RWPE2 (cell line): ENCODE measurements at regions not wholly inside any gene's neighbourhood (a gene's known extent, or its start where the extent isn't known, plus 50 kb on each side); places are given as distances from the start of the nearest gene placed in this dataset.

ENCODE experiments used
- ATAC-seq: fragments of 200-7000 bp; cut with Tn5 transposase; 3 replicates; pipeline ENCODE4 v1.9.1; 2021; ENCODE audit warnings: low read depth
- DNase-seq: peaks from one replicate; pipeline ENCODE4 v3.0.0-alpha.2; 2020; ENCODE audit warnings: low spot score
- H3K27ac ChIP-seq: fragments of 450-650 bp; 2 replicates; pipeline ENCODE4 v1.5.1; 2017; ENCODE audit warnings: mild to moderate bottlenecking; ENCODE audit not compliant: poor library complexity, severe bottlenecking
- H3K27me3 ChIP-seq: fragments of 250-450 bp; sonication (Bioruptor Pico); 2 replicates; pipeline ENCODE4 v1.5.1; 2021; ENCODE audit warnings: mild to moderate bottlenecking, moderate library complexity; ENCODE audit not compliant: insufficient read depth, poor library complexity, severe bottlenecking
- H3K36me3 ChIP-seq: fragments of 250-450 bp; sonication (Bioruptor Pico); 2 replicates; pipeline ENCODE4 v1.5.1; 2020; ENCODE audit warnings: low read depth, mild to moderate bottlenecking, moderate library complexity
- H3K4me1 ChIP-seq: fragments of 250-450 bp; sonication (Bioruptor Pico); 2 replicates; pipeline ENCODE4 v1.5.1; 2021; ENCODE audit warnings: mild to moderate bottlenecking, moderate library complexity; ENCODE audit not compliant: insufficient read depth, poor library complexity, severe bottlenecking
- H3K4me3 ChIP-seq: fragments of 250-450 bp; sonication (Bioruptor Pico); 2 replicates; pipeline ENCODE4 v1.5.1; 2021; ENCODE audit warnings: mild to moderate bottlenecking, moderate library complexity; ENCODE audit not compliant: severe bottlenecking
- H3K9me3 ChIP-seq: fragments of 250-450 bp; sonication (Bioruptor Pico); 2 replicates; pipeline ENCODE4 v1.5.1; 2021; ENCODE audit warnings: mild to moderate bottlenecking, moderate library complexity; ENCODE audit not compliant: severe bottlenecking
- TF ChIP-seq, protein P1 (sequence below): fragments of 450-650 bp; IDR thresholded peaks from one replicate; pipeline ENCODE4 v1.5.1; 2017; ENCODE audit warnings: mild to moderate bottlenecking, moderate library complexity; ENCODE audit not compliant: poor library complexity, severe bottlenecking

DNA sequence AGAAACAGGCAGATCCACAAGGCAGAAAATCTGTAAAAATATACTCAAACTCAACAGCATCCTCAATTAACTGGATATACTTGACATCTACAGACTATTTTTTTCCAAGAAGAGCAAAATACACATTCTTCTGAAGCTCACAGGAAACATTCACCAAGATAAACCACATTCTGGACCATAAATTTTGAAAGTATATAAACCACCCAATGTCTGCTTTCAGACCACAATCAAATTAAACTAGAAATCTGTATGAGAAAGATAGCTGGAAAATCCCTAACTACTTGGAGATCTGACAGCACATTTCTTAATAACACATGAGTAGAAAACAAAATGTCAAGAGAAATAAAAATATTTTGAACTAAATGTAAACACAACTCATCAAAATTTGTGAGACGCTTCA is 195.5 kb downstream of the ERMARD start:
- ATAC-seq (no peak), DNase-seq (no peak)
- H3K36me3 ChIP-seq, result no peaks in the 10 kb centered on the region
- TF ChIP-seq, protein P1, sequence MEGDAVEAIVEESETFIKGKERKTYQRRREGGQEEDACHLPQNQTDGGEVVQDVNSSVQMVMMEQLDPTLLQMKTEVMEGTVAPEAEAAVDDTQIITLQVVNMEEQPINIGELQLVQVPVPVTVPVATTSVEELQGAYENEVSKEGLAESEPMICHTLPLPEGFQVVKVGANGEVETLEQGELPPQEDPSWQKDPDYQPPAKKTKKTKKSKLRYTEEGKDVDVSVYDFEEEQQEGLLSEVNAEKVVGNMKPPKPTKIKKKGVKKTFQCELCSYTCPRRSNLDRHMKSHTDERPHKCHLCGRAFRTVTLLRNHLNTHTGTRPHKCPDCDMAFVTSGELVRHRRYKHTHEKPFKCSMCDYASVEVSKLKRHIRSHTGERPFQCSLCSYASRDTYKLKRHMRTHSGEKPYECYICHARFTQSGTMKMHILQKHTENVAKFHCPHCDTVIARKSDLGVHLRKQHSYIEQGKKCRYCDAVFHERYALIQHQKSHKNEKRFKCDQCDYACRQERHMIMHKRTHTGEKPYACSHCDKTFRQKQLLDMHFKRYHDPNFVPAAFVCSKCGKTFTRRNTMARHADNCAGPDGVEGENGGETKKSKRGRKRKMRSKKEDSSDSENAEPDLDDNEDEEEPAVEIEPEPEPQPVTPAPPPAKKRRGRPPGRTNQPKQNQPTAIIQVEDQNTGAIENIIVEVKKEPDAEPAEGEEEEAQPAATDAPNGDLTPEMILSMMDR, result no peak
- no peaks in the 10 kb centered on the region for H3K9me3 ChIP-seq
- no peak overlapping the region for H3K4me3 ChIP-seq
- H3K4me1 ChIP-seq, result no peaks in the 10 kb centered on the region
- H3K27ac ChIP-seq, result no peak overlapping the region
- H3K27me3 ChIP-seq, result no peaks in the 10 kb centered on the region

DNA sequence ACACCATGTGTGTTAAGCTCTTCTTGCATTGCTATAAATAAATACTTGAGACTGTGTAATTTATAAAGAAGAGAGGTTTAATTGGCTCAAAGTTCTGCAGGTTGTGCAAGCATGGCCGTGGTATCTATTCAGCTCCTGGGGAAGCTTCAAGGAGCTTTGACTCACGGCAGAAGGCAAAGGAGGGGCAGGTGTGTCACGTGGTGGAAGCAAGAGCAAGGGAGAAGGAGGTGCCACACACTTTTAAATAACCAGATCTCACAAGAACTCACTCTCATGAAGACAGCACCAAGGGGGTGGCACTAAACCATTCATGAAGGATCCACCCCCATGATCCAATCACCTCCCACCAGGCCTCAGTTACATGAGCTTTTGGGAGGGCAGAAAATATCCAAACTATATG is 193.7 kb downstream of the ERMARD start:
- TF ChIP-seq, protein P1, result no peak
- ATAC-seq (no peak), DNase-seq (no peak)
- no peak overlapping the region for H3K4me3 ChIP-seq
- no peaks in the 10 kb centered on the region for H3K36me3 ChIP-seq
- H3K9me3 ChIP-seq, result no peaks in the 10 kb centered on the region
- H3K27ac ChIP-seq, result no peak overlapping the region
- H3K4me1 ChIP-seq, result no peaks in the 10 kb centered on the region
- no peaks in the 10 kb centered on the region for H3K27me3 ChIP-seq

DNA sequence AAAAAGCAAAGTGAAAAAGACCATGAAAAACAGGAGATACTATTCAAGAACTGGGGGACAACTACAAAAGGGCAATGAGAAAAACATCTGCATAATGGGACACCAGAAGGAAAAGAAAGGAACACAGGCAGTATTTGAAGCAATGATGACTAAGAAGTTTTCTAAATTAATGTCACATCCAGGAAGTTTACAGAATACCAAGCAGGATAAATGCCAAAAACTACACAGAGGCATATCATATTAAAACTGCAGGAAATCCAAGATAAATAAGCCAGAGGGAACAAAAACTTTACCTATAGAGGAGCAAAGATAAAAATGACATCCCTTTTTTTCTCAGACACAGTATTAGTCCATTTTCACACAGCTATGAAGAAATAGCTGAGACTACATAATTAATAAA is 193.0 kb downstream of the ERMARD start:
- DNase-seq, result no peak
- TF ChIP-seq, protein P1, result no peak
- Histone ChIP-seq H3K27ac (no peak overlapping the region), H3K4me1 (no peaks in the 10 kb centered on the region), H3K27me3 (no peaks in the 10 kb centered on the region), H3K9me3 (no peaks in the 10 kb centered on the region), H3K36me3 (no peaks in the 10 kb centered on the region), H3K4me3 (no peak overlapping the region)
- no peak for ATAC-seq

DNA sequence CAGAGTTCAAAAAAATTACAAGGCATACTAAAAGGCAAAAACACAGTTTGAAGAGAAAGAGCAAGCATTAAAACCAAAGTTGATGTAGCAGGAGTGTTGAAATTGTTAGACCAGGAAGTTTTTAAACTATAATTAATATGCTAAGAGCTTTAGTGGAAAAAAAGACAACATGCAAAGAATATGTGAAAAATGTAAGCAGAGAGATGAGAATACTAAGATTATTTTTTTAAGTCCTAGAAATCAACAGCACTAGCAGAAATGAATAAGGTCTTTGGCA is 192.6 kb downstream of the ERMARD start:
- no peaks in the 10 kb centered on the region for H3K27me3 ChIP-seq
- no peaks in the 10 kb centered on the region for H3K9me3 ChIP-seq
- H3K27ac ChIP-seq, result no peak overlapping the region
- DNase-seq, result no peak
- H3K36me3 ChIP-seq, result no peaks in the 10 kb centered on the region
- H3K4me1 ChIP-seq, result no peaks in the 10 kb centered on the region
- TF ChIP-seq, protein P1, result no peak
- H3K4me3 ChIP-seq, result no peak overlapping the region
- no peak for ATAC-seq

DNA sequence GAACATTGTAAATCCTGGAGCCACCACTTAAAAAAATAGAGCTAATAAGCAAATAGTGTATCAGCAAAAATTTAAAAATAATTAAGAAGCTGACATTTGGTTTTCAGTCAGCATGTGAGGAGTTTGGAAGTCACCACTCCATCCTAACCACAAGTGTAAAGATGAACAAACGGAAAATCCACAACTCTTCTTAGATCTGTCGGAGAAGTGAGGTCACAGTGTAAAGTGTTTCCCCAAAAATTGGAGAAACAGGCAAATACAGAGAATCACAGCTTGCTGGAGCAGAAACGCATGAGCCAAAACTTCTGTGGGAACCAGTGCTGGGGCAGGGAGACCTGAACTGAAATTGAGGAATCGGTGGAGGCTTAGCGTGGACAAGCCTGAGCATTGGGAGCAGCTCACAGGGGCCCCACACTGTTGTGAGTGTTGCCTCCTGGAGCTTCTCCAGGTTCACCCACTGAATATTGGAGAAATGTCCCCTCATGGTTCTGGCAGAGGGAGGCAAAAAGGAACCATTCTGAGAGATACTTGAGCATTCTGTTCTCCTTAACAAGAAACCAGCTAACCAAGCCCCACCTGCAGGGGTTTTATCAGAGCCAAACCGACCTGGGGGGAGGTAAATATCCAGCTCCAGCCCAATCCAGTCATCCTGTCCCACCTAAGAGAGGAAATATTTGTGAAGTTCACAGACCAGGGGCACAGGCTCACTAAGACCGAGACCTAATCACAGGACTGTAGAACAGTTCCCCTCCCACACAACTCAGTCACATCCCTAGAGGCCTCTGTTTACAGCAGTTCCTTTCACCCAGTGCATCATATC is 192.0 kb downstream of the ERMARD start:
- ATAC-seq, result no peak
- no peaks in the 10 kb centered on the region for H3K27me3 ChIP-seq
- no peaks in the 10 kb centered on the region for H3K4me1 ChIP-seq
- TF ChIP-seq, protein P1, result no peak
- no peak overlapping the region for H3K4me3 ChIP-seq
- H3K9me3 ChIP-seq, result no peaks in the 10 kb centered on the region
- H3K36me3 ChIP-seq, result no peaks in the 10 kb centered on the region
- DNase-seq, result no peak
- H3K27ac ChIP-seq, result no peak overlapping the region
